ENCODE measurements at regions not wholly inside any gene's neighbourhood (a gene's known extent, or its start where the extent isn't known, plus 50 kb on each side); places are given as distances from the start of the nearest gene placed in this dataset.

DNA sequence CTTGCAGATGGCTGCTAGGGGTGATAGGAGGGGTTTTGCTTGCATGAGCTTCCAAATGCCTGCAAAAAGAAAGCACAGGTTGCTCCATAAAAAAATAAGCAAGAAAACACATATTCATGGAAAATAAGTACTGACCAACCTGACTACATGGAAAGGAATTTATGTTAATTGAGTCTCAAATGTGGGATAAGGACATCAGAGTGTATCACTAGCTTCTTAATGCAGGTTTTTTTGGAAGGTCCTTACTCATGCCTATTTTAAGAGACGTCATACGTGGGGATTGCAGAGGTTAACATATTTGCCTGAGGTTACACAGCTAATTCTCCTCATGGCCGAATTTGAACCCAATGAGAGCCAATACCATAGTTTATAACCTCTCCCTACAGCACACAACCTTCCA, 116.2 kb downstream of the ASCL1 start:
- TF ChIP-seq POLR2AphosphoS5 (IDR thresholded peaks at IDR 0.05; ENCODE audit: low read depth, low read length) (no peak), EZH2phosphoT487 (IDR thresholded peaks at IDR 0.05; ENCODE audit: borderline replicate concordance, low read depth) (no peak), GABPA (IDR thresholded peaks at IDR 0.05; ENCODE audit: low read depth) (no peak), PBX3 (IDR thresholded peaks at IDR 0.05) (no peak), SIN3A (IDR thresholded peaks at IDR 0.05; ENCODE audit: borderline replicate concordance, low read depth, low read length) (no peak), CHD2 (IDR thresholded peaks at IDR 0.05; ENCODE audit: low read length, partially characterized antibody) (no peak), CTCF (IDR thresholded peaks at IDR 0.05) (no peak), REST (IDR thresholded peaks at IDR 0.05; ENCODE audit: low read depth, low read length) (no peak)
- TF ChIP-seq, protein P1, sequence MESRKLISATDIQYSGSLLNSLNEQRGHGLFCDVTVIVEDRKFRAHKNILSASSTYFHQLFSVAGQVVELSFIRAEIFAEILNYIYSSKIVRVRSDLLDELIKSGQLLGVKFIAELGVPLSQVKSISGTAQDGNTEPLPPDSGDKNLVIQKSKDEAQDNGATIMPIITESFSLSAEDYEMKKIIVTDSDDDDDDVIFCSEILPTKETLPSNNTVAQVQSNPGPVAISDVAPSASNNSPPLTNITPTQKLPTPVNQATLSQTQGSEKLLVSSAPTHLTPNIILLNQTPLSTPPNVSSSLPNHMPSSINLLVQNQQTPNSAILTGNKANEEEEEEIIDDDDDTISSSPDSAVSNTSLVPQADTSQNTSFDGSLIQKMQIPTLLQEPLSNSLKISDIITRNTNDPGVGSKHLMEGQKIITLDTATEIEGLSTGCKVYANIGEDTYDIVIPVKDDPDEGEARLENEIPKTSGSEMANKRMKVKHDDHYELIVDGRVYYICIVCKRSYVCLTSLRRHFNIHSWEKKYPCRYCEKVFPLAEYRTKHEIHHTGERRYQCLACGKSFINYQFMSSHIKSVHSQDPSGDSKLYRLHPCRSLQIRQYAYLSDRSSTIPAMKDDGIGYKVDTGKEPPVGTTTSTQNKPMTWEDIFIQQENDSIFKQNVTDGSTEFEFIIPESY (IDR thresholded peaks at IDR 0.05; ENCODE audit: borderline replicate concordance, low read depth) = no peak
- TF ChIP-seq, protein P2, sequence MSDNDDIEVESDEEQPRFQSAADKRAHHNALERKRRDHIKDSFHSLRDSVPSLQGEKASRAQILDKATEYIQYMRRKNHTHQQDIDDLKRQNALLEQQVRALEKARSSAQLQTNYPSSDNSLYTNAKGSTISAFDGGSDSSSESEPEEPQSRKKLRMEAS (IDR thresholded peaks at IDR 0.05; ENCODE audit: low read depth) = no peak
